ENCODE measurements at regions not wholly inside any gene's neighbourhood (a gene's known extent, or its start where the extent isn't known, plus 50 kb on each side); places are given as distances from the start of the nearest gene placed in this dataset.

GRCh38 chr6:14228571-14228970 lies 111.0 kb downstream of the CD83 start:
- H3K27me3 Mint-ChIP-seq (ENCODE audit: insufficient read depth, low read depth, poor library complexity) = no peaks in the 10 kb centered on the region

More at GRCh38 chr6:14228571-14228970, 111.0 kb downstream of the CD83 start:
- Histone ChIP-seq H3K27ac (ENCODE audit: low read depth) (no peak overlapping the region), H3K4me2 (no peak overlapping the region), H3K4me3 (no peak overlapping the region), H3K4me1 (ENCODE audit: insufficient read depth) (no peaks in the 10 kb centered on the region), H3K36me3 (ENCODE audit: insufficient read depth) (no peaks in the 10 kb centered on the region), H2AFZ (no peak overlapping the region), H3F3A (replicated peaks; ENCODE audit: low read depth) (no peaks in the 10 kb centered on the region), H4K20me1 (replicated peaks; ENCODE audit: insufficient read depth) (no peaks in the 10 kb centered on the region), H3K27me3 (ENCODE audit: insufficient read depth) (no peaks in the 10 kb centered on the region), H3K79me2 (replicated peaks; ENCODE audit: insufficient read depth) (no peaks in the 10 kb centered on the region), H3K9me2 (ENCODE audit: insufficient read depth) (0 out of 2 replicates have a peak, but pooled peaks cover 5% of the 10 kb centered on the region)
- Mint-ChIP-seq H3K36me3 (ENCODE audit: low read depth) (0 out of 3 replicates have a peak, but pooled peaks cover 4% of the 10 kb centered on the region), H3K9me3 (peaks cover 12% of the 10 kb centered on the region; the same call in 2 of the 3 replicates), H3K4me3 (no peak overlapping the region), H3K4me1 (no peaks in the 10 kb centered on the region), H3K27ac (no peak overlapping the region)
- ATAC-seq (no peak), DNase-seq (ENCODE audit: low spot score) (no peak)
- no peak for TF ChIP-seq ZNF114 (CRISPR knock-in tag; IDR thresholded peaks at IDR 0.05)
- TF ChIP-seq JUNB (IDR thresholded peaks at IDR 0.05; ENCODE audit: unreplicated experiment) = no peak
- no peak for TF ChIP-seq REST (IDR thresholded peaks at IDR 0.05; ENCODE audit: unreplicated experiment)
- no peak for TF ChIP-seq POLR2AphosphoS5 (IDR thresholded peaks at IDR 0.05; ENCODE audit: low read depth)
- TF ChIP-seq ZNF462 (CRISPR knock-in tag; IDR thresholded peaks at IDR 0.05) = no peak
- TF ChIP-seq ETS1 (IDR thresholded peaks at IDR 0.05) = no peak
- TF ChIP-seq CTCF (conservative IDR thresholded peaks at IDR 0.05; ENCODE audit: low read depth in 2 of 2) = no peak
- no peak for TF ChIP-seq CREB1 (CRISPR knock-in tag; IDR thresholded peaks at IDR 0.05; ENCODE audit: low read depth)
- TF ChIP-seq EZH2phosphoT487 (IDR thresholded peaks at IDR 0.05; ENCODE audit: unreplicated experiment) = no peak
- TF ChIP-seq STAT1 (IDR thresholded peaks at IDR 0.05; ENCODE audit: unreplicated experiment) = no peak
- TF ChIP-seq EZH2 (IDR thresholded peaks at IDR 0.05; ENCODE audit: low read depth, unreplicated experiment) = no peak
- no peak for TF ChIP-seq NANOG (IDR thresholded peaks at IDR 0.05; ENCODE audit: borderline replicate concordance)
- TF ChIP-seq ZNF331 (CRISPR knock-in tag; IDR thresholded peaks at IDR 0.05; ENCODE audit: low read depth) = no peak
